ENCODE measurements at regions not wholly inside any gene's neighbourhood (a gene's known extent, or its start where the extent isn't known, plus 50 kb on each side); places are given as distances from the start of the nearest gene placed in this dataset.

- Histone ChIP-seq H3K27me3 (no peaks in the 10 kb centered on the region), H3K9me3 (no peaks in the 10 kb centered on the region), H3K4me1 (no peaks in the 10 kb centered on the region), H3K36me3 (no peaks in the 10 kb centered on the region), H3K4me3 (no peak overlapping the region), H3K27ac (no peak overlapping the region)
- intact Hi-C loops (cut with DNase I; ENCODE audit: low total_unique reads), result no loop called here
- in situ Hi-C loops (cut with MboI; ENCODE audit: low pct_ligation_motif_present in 1 of 4, low pct_unique_long_range_greater_than_20kb in 1 of 4, low sequenced_read_pairs in 3 of 4), result no loop called here
- WGBS, 2 donors (ENCODE audit: low coverage in 1 of 2), result 58% methylated on average over 6 of the region's 6 CpGs; no CpG with 5 or more reads in 1 of the 2 donors
- TF ChIP-seq, protein P1, sequence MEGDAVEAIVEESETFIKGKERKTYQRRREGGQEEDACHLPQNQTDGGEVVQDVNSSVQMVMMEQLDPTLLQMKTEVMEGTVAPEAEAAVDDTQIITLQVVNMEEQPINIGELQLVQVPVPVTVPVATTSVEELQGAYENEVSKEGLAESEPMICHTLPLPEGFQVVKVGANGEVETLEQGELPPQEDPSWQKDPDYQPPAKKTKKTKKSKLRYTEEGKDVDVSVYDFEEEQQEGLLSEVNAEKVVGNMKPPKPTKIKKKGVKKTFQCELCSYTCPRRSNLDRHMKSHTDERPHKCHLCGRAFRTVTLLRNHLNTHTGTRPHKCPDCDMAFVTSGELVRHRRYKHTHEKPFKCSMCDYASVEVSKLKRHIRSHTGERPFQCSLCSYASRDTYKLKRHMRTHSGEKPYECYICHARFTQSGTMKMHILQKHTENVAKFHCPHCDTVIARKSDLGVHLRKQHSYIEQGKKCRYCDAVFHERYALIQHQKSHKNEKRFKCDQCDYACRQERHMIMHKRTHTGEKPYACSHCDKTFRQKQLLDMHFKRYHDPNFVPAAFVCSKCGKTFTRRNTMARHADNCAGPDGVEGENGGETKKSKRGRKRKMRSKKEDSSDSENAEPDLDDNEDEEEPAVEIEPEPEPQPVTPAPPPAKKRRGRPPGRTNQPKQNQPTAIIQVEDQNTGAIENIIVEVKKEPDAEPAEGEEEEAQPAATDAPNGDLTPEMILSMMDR (IDR thresholded peaks at IDR 0.05), result no peak
- no peak for DNase-seq
Measured at GRCh38 chr7:35366167-35367155, 112.6 kb upstream of the TBX20 start.

GRCh38 chr7:35365523-35365922 lies 111.6 kb upstream of the TBX20 start:
- TF ChIP-seq POLR2AphosphoS5 (IDR thresholded peaks at IDR 0.05) (no peak), POLR2A (IDR thresholded peaks at IDR 0.05) (no peak), EP300 (IDR thresholded peaks at IDR 0.05; ENCODE audit: low read depth) (no peak)
- TF ChIP-seq, protein P1 (IDR thresholded peaks at IDR 0.05), result no peak
- DNase-seq, result no peak
- 64 to 73% methylated on average over 1 of the region's 1 CpG for WGBS, 2 donors (ENCODE audit: low coverage in 1 of 2)
- H3K36me3 ChIP-seq, result no peaks in the 10 kb centered on the region
- no peaks in the 10 kb centered on the region for H3K9me3 ChIP-seq
- in situ Hi-C loops (cut with MboI; ENCODE audit: low pct_ligation_motif_present in 1 of 4, low pct_unique_long_range_greater_than_20kb in 1 of 4, low sequenced_read_pairs in 3 of 4), result no loop called here
- no peaks in the 10 kb centered on the region for H3K27me3 ChIP-seq
- H3K27ac ChIP-seq, result no peak overlapping the region
- no peaks in the 10 kb centered on the region for H3K4me1 ChIP-seq
- intact Hi-C loops (cut with DNase I; ENCODE audit: low total_unique reads), result no loop called here
- H3K4me3 ChIP-seq, result no peak overlapping the region

DNA sequence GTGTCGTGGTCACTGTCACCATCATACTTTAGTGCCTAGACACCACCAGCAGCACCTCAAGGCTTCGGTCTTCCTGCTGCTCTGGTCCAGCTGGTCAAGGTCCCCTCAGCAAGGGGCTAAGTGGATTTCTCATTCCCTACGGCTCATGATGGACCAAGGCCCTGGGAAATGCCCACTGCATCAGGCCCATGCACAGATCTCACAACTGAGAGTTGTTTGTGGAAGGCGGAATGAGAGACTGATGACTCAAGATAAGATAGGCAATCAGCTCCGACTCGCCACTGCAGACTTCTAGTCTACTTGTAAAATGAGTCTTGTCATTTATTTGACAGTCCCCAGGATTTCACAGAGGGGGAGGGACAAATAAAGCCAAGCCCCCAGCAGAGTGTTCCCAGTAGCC lies 108.4 kb upstream of the TBX20 start:
- intact Hi-C loops (cut with DNase I; ENCODE audit: low total_unique reads) (no loop called here), in situ Hi-C loops (cut with MboI; ENCODE audit: low pct_ligation_motif_present in 1 of 4, low pct_unique_long_range_greater_than_20kb in 1 of 4, low sequenced_read_pairs in 3 of 4) (no loop called here)
- H3K4me1 ChIP-seq, result no peaks in the 10 kb centered on the region
- DNase-seq, result no peak
- no peak for TF ChIP-seq POLR2AphosphoS5 (IDR thresholded peaks at IDR 0.05)
- TF ChIP-seq, protein P1 (IDR thresholded peaks at IDR 0.05), result no peak
- no peak for TF ChIP-seq EP300 (IDR thresholded peaks at IDR 0.05; ENCODE audit: low read depth)
- TF ChIP-seq POLR2A (IDR thresholded peaks at IDR 0.05), result no peak
- H3K27me3 ChIP-seq, result no peaks in the 10 kb centered on the region
- WGBS, 2 donors (ENCODE audit: low coverage in 1 of 2), result 50 to 60% methylated on average over 1 to 6 of the region's 6 CpGs
- H3K9me3 ChIP-seq, result peaks cover 0 to 4% of the 10 kb centered on the region in 2 donors
- no peak overlapping the region for H3K4me3 ChIP-seq
- H3K36me3 ChIP-seq, result no peaks in the 10 kb centered on the region
- H3K27ac ChIP-seq, result no peak overlapping the region

GRCh38 chr7:35359423-35359822 lies 105.5 kb upstream of the TBX20 start:
- in situ Hi-C loops (cut with MboI; ENCODE audit: low pct_ligation_motif_present in 1 of 4, low pct_unique_long_range_greater_than_20kb in 1 of 4, low sequenced_read_pairs in 3 of 4), result no loop called here

More at GRCh38 chr7:35359423-35359822, 105.5 kb upstream of the TBX20 start:
- Histone ChIP-seq H3K27ac (no peak overlapping the region), H3K4me1 (no peaks in the 10 kb centered on the region), H3K4me3 (no peak overlapping the region), H3K36me3 (no peaks in the 10 kb centered on the region), H3K9me3 (peaks cover 0 to 4% of the 10 kb centered on the region in 2 donors), H3K27me3 (no peaks in the 10 kb centered on the region)
- WGBS, 2 donors (ENCODE audit: low coverage in 1 of 2), result 27 to 46% methylated on average over 1 of the region's 1 CpG
- intact Hi-C loops (cut with DNase I; ENCODE audit: low total_unique reads), result no loop called here
- no peak for DNase-seq
- no peak for TF ChIP-seq EP300 (IDR thresholded peaks at IDR 0.05; ENCODE audit: low read depth)
- TF ChIP-seq, protein P1 (IDR thresholded peaks at IDR 0.05), result no peak
- TF ChIP-seq POLR2A (IDR thresholded peaks at IDR 0.05), result no peak
- TF ChIP-seq POLR2AphosphoS5 (IDR thresholded peaks at IDR 0.05), result no peak

All from transverse colon (tissue), 4 donors.